Endodermal cell (in vitro differentiated cells): ENCODE measurements at regions not wholly inside any gene's neighbourhood (a gene's known extent, or its start where the extent isn't known, plus 50 kb on each side); places are given as distances from the start of the nearest gene placed in this dataset.

Source experiments
- DNase-seq: peaks from one replicate; pipeline ENCODE4 v3.0.0-alpha.2; 2017
- H3K27ac ChIP-seq: 2 replicates; pipeline ENCODE4 v1.5.1; 2013; ENCODE audit warnings: mild to moderate bottlenecking, low read depth, low read length, moderate library complexity
- H3K27me3 ChIP-seq: 2 replicates; pipeline ENCODE4 v1.6.1; 2013; ENCODE audit warnings: mild to moderate bottlenecking, low read length, moderate library complexity; ENCODE audit not compliant: insufficient read depth, control insufficient read depth, poor library complexity, severe bottlenecking
- H3K36me3 ChIP-seq: 2 replicates; pipeline ENCODE4 v1.7.0; 2013; ENCODE audit warnings: mild to moderate bottlenecking, low read length, moderate library complexity; ENCODE audit not compliant: control insufficient read depth, insufficient read depth
- H3K4me1 ChIP-seq: one replicate; pipeline ENCODE4 v1.7.0; 2013; ENCODE audit warnings: low read length; ENCODE audit not compliant: control insufficient read depth, insufficient read depth
- H3K4me3 ChIP-seq: 2 replicates; pipeline ENCODE4 v1.5.1; 2013; ENCODE audit warnings: mild to moderate bottlenecking, low read length, moderate library complexity
- H3K9ac ChIP-seq: 2 replicates; pipeline ENCODE4 v1.6.1; 2013; ENCODE audit warnings: mild to moderate bottlenecking, low read length, moderate library complexity; ENCODE audit not compliant: poor library complexity, severe bottlenecking; ENCODE audit errors: extremely low read depth
- H3K9me3 ChIP-seq: 2 replicates; pipeline ENCODE4 v1.6.1; 2013; ENCODE audit warnings: mild to moderate bottlenecking, low read length, moderate library complexity; ENCODE audit not compliant: control insufficient read depth
- H3K27ac Mint-ChIP-seq: 2 replicates; pipeline ENCODE4 v1.8.0; 2020; ENCODE audit warnings: mixed read lengths
- H3K27me3 Mint-ChIP-seq: 2 replicates; pipeline ENCODE4 v1.8.0; 2021; ENCODE audit warnings: mild to moderate bottlenecking, mixed read lengths; ENCODE audit not compliant: insufficient read depth
- H3K36me3 Mint-ChIP-seq: 2 replicates; pipeline ENCODE4 v1.8.0; 2020; ENCODE audit warnings: low read depth, mixed read lengths
- H3K4me1 Mint-ChIP-seq: 2 replicates; pipeline ENCODE4 v1.8.0; 2020; ENCODE audit warnings: mixed read lengths
- H3K4me3 Mint-ChIP-seq: 2 replicates; pipeline ENCODE4 v1.8.0; 2020; ENCODE audit warnings: mild to moderate bottlenecking, moderate library complexity, mixed read lengths
- H3K9me3 Mint-ChIP-seq: 2 replicates; pipeline ENCODE4 v1.8.0; 2020; ENCODE audit warnings: mild to moderate bottlenecking, mixed read lengths
- WGBS, 2 experiments: methylation state at CpG; one replicate each; pipeline versions ENCODE4 v1.1.5 to v1.1.7; 2013; ENCODE audit warnings: missing lambda C conversion rate in 2 of 2, mixed read lengths in 1 of 2; ENCODE audit not compliant: insufficient coverage in 1 of 2, insufficient read length in 1 of 2; 5-methylcytosine and 5-hydroxymethylcytosine counted together
- TF ChIP-seq, protein P1 (sequence below): fragments of 200-600 bp; sonication (generic); conservative IDR thresholded peaks from 2 replicates; pipeline ENCODE4 v1.5.0; 2021; ENCODE audit warnings: antibody characterized with exemption, mild to moderate bottlenecking

DNA sequence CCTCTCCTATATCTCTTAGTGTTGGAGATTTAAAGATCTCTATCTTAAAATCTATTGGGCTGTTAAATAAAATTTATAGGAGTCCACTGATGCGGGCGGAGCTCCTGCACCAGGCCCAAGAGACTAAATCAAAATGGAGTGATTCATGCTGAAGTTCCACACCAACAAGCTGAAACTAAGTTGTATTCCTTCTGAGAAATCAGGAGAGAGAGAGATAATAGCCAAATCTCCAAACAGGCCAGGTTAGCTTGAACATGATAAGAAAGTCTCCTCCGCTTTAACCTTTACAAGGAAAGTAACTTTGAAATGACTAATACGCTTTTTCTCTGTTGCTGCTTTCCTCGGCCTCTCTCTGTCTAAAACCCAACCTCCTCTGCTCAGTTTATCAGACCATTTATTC lies 241.9 kb upstream of the NBEA start:
- H3K4me1 ChIP-seq = peaks cover 11% of the 10 kb centered on the region
- TF ChIP-seq, protein P1, sequence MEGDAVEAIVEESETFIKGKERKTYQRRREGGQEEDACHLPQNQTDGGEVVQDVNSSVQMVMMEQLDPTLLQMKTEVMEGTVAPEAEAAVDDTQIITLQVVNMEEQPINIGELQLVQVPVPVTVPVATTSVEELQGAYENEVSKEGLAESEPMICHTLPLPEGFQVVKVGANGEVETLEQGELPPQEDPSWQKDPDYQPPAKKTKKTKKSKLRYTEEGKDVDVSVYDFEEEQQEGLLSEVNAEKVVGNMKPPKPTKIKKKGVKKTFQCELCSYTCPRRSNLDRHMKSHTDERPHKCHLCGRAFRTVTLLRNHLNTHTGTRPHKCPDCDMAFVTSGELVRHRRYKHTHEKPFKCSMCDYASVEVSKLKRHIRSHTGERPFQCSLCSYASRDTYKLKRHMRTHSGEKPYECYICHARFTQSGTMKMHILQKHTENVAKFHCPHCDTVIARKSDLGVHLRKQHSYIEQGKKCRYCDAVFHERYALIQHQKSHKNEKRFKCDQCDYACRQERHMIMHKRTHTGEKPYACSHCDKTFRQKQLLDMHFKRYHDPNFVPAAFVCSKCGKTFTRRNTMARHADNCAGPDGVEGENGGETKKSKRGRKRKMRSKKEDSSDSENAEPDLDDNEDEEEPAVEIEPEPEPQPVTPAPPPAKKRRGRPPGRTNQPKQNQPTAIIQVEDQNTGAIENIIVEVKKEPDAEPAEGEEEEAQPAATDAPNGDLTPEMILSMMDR = no peak
- WGBS, 2 experiments = 87 to 100% methylated on average over 4 to 5 of the region's 5 CpGs
- H3K27me3 Mint-ChIP-seq = no peaks in the 10 kb centered on the region
- no peak overlapping the region for H3K9ac ChIP-seq
- H3K4me1 Mint-ChIP-seq = peaks cover 29% of the 10 kb centered on the region
- no peaks in the 10 kb centered on the region for H3K27me3 ChIP-seq
- no peaks in the 10 kb centered on the region for H3K9me3 ChIP-seq
- peak overlapping the region; percentile 10 for H3K4me3 ChIP-seq
- H3K36me3 Mint-ChIP-seq = no peaks in the 10 kb centered on the region
- H3K27ac Mint-ChIP-seq = no peak overlapping the region
- no peak overlapping the region for H3K27ac ChIP-seq
- no peaks in the 10 kb centered on the region for H3K36me3 ChIP-seq
- H3K4me3 Mint-ChIP-seq = no peak overlapping the region
- H3K9me3 Mint-ChIP-seq = no peaks in the 10 kb centered on the region
- no peak for DNase-seq

- Mint-ChIP-seq H3K36me3 (no peaks in the 10 kb centered on the region), H3K27ac (no peak overlapping the region), H3K4me3 (no peak overlapping the region), H3K9me3 (no peaks in the 10 kb centered on the region), H3K27me3 (no peaks in the 10 kb centered on the region), H3K4me1 (peaks cover 29% of the 10 kb centered on the region)
- no peaks in the 10 kb centered on the region for H3K9me3 ChIP-seq
- TF ChIP-seq, protein P1 = no peak
- H3K4me3 ChIP-seq = no peak overlapping the region
- no peak overlapping the region for H3K27ac ChIP-seq
- DNase-seq = no peak
- no peak overlapping the region for H3K9ac ChIP-seq
- peaks cover 11% of the 10 kb centered on the region for H3K4me1 ChIP-seq
- H3K27me3 ChIP-seq = no peaks in the 10 kb centered on the region
- 95% methylated on average over 3 to 4 of the region's 4 CpGs for WGBS, 2 experiments
- no peaks in the 10 kb centered on the region for H3K36me3 ChIP-seq
These were observed 240.2 kb upstream of the NBEA start for GRCh38 chr13:34701919-34702318.

- Mint-ChIP-seq H3K9me3 (no peaks in the 10 kb centered on the region), H3K36me3 (no peaks in the 10 kb centered on the region), H3K4me1 (no peaks in the 10 kb centered on the region), H3K27me3 (no peaks in the 10 kb centered on the region), H3K4me3 (no peak overlapping the region), H3K27ac (no peak overlapping the region)
- Histone ChIP-seq H3K4me1 (no peaks in the 10 kb centered on the region), H3K9ac (no peak overlapping the region), H3K27ac (no peak overlapping the region), H3K9me3 (no peaks in the 10 kb centered on the region), H3K36me3 (no peaks in the 10 kb centered on the region), H3K27me3 (no peaks in the 10 kb centered on the region), H3K4me3 (no peak overlapping the region)
- DNase-seq = no peak
- 89% methylated on average over 1 of the region's 1 CpG; no CpG with 5 or more reads in 1 of the 2 experiments for whole genome bisulfite sequencing, 2 experiments
- TF ChIP-seq, protein P1 = no peak
These were observed 233.3 kb upstream of the NBEA start for GRCh38 chr13:34708566-34709313.
